Left ventricle myocardium inferior (tissue), 1 donor: ENCODE measurements at regions not wholly inside any gene's neighbourhood (a gene's known extent, or its start where the extent isn't known, plus 50 kb on each side); places are given as distances from the start of the nearest gene placed in this dataset.

ENCODE experiments used
- DNase-seq: peaks from one replicate; pipeline ENCODE4 v3.0.0-alpha.2; 2020
- H3K27ac ChIP-seq: fragments of 200-600 bp; replicated peaks from 2 replicates; pipeline ENCODE4 v1.8.0; 2021
- H3K27me3 ChIP-seq: fragments of 200-600 bp; 2 replicates; pipeline ENCODE4 v1.8.0; 2021; ENCODE audit warnings: low read depth
- H3K36me3 ChIP-seq: fragments of 200-600 bp; 2 replicates; pipeline ENCODE4 v1.8.0; 2021
- H3K4me1 ChIP-seq: fragments of 200-600 bp; 2 replicates; pipeline ENCODE4 v1.8.0; 2021
- H3K4me3 ChIP-seq: fragments of 200-600 bp; 2 replicates; pipeline ENCODE4 v1.8.0; 2021; ENCODE audit warnings: mild to moderate bottlenecking, moderate library complexity
- H3K9me3 ChIP-seq: fragments of 200-600 bp; replicated peaks from 2 replicates; pipeline ENCODE4 v1.8.0; 2021
- CTCF ChIP-seq: fragments of 200-600 bp; IDR thresholded peaks from 2 replicates; pipeline ENCODE4 v1.8.0; 2021; ENCODE audit warnings: antibody characterized with exemption, mild to moderate bottlenecking, borderline replicate concordance
- intact Hi-C: fragments of 100-400 bp; cut with micrococcal nuclease; formaldehyde crosslinking; loops from one replicate; pipeline ENCODE4 v1.11.0; 2022
- donor health status: DM: no; HTN: yes; CAD: no; lungs with severe emphysema.

- intact Hi-C loops = no loop called here
- no peaks in the 10 kb centered on the region for H3K9me3 ChIP-seq
- peak overlapping the region; percentile 11 for H3K27ac ChIP-seq
Observed at GRCh38 chr9:69955536-69956355, 87.9 kb upstream of the MAMDC2 start.

GRCh38 chr9:69961843-69962242 lies 81.8 kb upstream of the MAMDC2 start:
- H3K4me3 ChIP-seq = no peak overlapping the region
- H3K4me1 ChIP-seq = no peaks in the 10 kb centered on the region
- H3K27me3 ChIP-seq = peaks cover 8% of the 10 kb centered on the region
- H3K36me3 ChIP-seq = no peaks in the 10 kb centered on the region
- no peak overlapping the region for H3K27ac ChIP-seq
- no peaks in the 10 kb centered on the region for H3K9me3 ChIP-seq
- no peak for DNase-seq
- no peak for TF ChIP-seq CTCF
- intact Hi-C loops = no loop called here

More at GRCh38 chr9:69955536-69956355, 87.9 kb upstream of the MAMDC2 start:
- H3K4me1 ChIP-seq = no peaks in the 10 kb centered on the region
- TF ChIP-seq CTCF = no peak
- no peaks in the 10 kb centered on the region for H3K27me3 ChIP-seq
- no peak for DNase-seq
- no peaks in the 10 kb centered on the region for H3K36me3 ChIP-seq
- no peak overlapping the region for H3K4me3 ChIP-seq

GRCh38 chr9:69963803-69964202 lies 79.8 kb upstream of the MAMDC2 start:
- Histone ChIP-seq H3K27me3 (peaks cover 11% of the 10 kb centered on the region), H3K9me3 (no peaks in the 10 kb centered on the region), H3K4me1 (no peaks in the 10 kb centered on the region), H3K27ac (no peak overlapping the region), H3K4me3 (no peak overlapping the region), H3K36me3 (no peaks in the 10 kb centered on the region)
- intact Hi-C loops = no loop called here
- TF ChIP-seq CTCF = no peak
- DNase-seq = no peak

- Histone ChIP-seq H3K4me1 (no peaks in the 10 kb centered on the region), H3K36me3 (no peaks in the 10 kb centered on the region), H3K27ac (no peak overlapping the region), H3K4me3 (no peak overlapping the region), H3K9me3 (no peaks in the 10 kb centered on the region), H3K27me3 (peaks cover 11% of the 10 kb centered on the region)
- intact Hi-C loops = no loop called here
- TF ChIP-seq CTCF = no peak
- DNase-seq = no peak
Observed at GRCh38 chr9:69964446-69964845, 79.2 kb upstream of the MAMDC2 start.

- no peak for TF ChIP-seq CTCF
- Histone ChIP-seq H3K27me3 (peaks cover 11% of the 10 kb centered on the region), H3K9me3 (no peaks in the 10 kb centered on the region), H3K4me3 (no peak overlapping the region), H3K36me3 (no peaks in the 10 kb centered on the region), H3K27ac (no peak overlapping the region), H3K4me1 (no peaks in the 10 kb centered on the region)
- intact Hi-C loops = no loop called here
- no peak for DNase-seq
Observed at GRCh38 chr9:69965416-69966145, 78.1 kb upstream of the MAMDC2 start.
